ENCODE measurements at regions not wholly inside any gene's neighbourhood (a gene's known extent, or its start where the extent isn't known, plus 50 kb on each side); places are given as distances from the start of the nearest gene placed in this dataset.

GRCh38 chr2:241943209-241943850, 73.8 kb downstream of the RTP5 start:
- peaks cover 2% of the 10 kb centered on the region for H3K9me3 Mint-ChIP-seq
- DNase-seq (no peak), ATAC-seq (no peak)
- H3K27ac Mint-ChIP-seq: no peak overlapping the region
- peaks cover 4% of the 10 kb centered on the region for H3K4me1 Mint-ChIP-seq (ENCODE audit: low read depth)
- ChIA-PET CTCF (no interaction called here), POLR2A (no interaction called here)
- no peaks in the 10 kb centered on the region for H3K27me3 Mint-ChIP-seq
- no peak for TF ChIP-seq CTCF (IDR thresholded peaks at IDR 0.05)
- no peak overlapping the region for H3K4me3 Mint-ChIP-seq
- intact Hi-C loops (cut with micrococcal nuclease): no loop called here
- H3K36me3 Mint-ChIP-seq (ENCODE audit: low read depth): no peaks in the 10 kb centered on the region

- no peak for ATAC-seq
- Mint-ChIP-seq H3K9me3 (peaks cover 2% of the 10 kb centered on the region), H3K27ac (no peak overlapping the region), H3K27me3 (no peaks in the 10 kb centered on the region), H3K36me3 (ENCODE audit: low read depth) (no peaks in the 10 kb centered on the region), H3K4me3 (no peak overlapping the region), H3K4me1 (ENCODE audit: low read depth) (peaks cover 2% of the 10 kb centered on the region)
- POLR2A ChIA-PET: no interaction called here
- CTCF ChIA-PET: no interaction called here
- no peak for TF ChIP-seq CTCF (IDR thresholded peaks at IDR 0.05)
- no peak for DNase-seq
- intact Hi-C loops (cut with micrococcal nuclease): no loop called here
Measured at GRCh38 chr2:241943961-241944575, 74.5 kb downstream of the RTP5 start.

- POLR2A ChIA-PET: no interaction called here
- no peak overlapping the region for H3K4me3 Mint-ChIP-seq
- intact Hi-C loops (cut with micrococcal nuclease): no loop called here
- TF ChIP-seq CTCF (IDR thresholded peaks at IDR 0.05): no peak
- CTCF ChIA-PET: no interaction called here
- H3K9me3 Mint-ChIP-seq: peaks cover 2% of the 10 kb centered on the region
- H3K36me3 Mint-ChIP-seq (ENCODE audit: low read depth): no peaks in the 10 kb centered on the region
- H3K27ac Mint-ChIP-seq: no peak overlapping the region
- H3K4me1 Mint-ChIP-seq (ENCODE audit: low read depth): peaks cover 2% of the 10 kb centered on the region
- DNase-seq (no peak), ATAC-seq (no peak)
- H3K27me3 Mint-ChIP-seq: no peaks in the 10 kb centered on the region
Measured at GRCh38 chr2:241944821-241945220, 75.3 kb downstream of the RTP5 start.

- ChIA-PET CTCF (no interaction called here), POLR2A (no interaction called here)
- TF ChIP-seq CTCF (IDR thresholded peaks at IDR 0.05): no peak
- Mint-ChIP-seq H3K27me3 (no peaks in the 10 kb centered on the region), H3K36me3 (ENCODE audit: low read depth) (no peaks in the 10 kb centered on the region), H3K4me1 (ENCODE audit: low read depth) (peaks cover 2% of the 10 kb centered on the region), H3K4me3 (no peak overlapping the region), H3K27ac (no peak overlapping the region), H3K9me3 (no peaks in the 10 kb centered on the region)
- ATAC-seq (no peak), DNase-seq (no peak)
- intact Hi-C loops (cut with micrococcal nuclease): no loop called here
Measured at GRCh38 chr2:241945311-241945710, 75.8 kb downstream of the RTP5 start.

- Mint-ChIP-seq H3K27ac (no peak overlapping the region), H3K4me1 (ENCODE audit: low read depth) (peaks cover 2% of the 10 kb centered on the region), H3K27me3 (no peaks in the 10 kb centered on the region), H3K4me3 (no peak overlapping the region), H3K9me3 (no peaks in the 10 kb centered on the region), H3K36me3 (ENCODE audit: low read depth) (no peaks in the 10 kb centered on the region)
- DNase-seq: no peak
- intact Hi-C loops (cut with micrococcal nuclease): no loop called here
- no peak for TF ChIP-seq CTCF (IDR thresholded peaks at IDR 0.05)
- CTCF ChIA-PET: no interaction called here
- POLR2A ChIA-PET: no interaction called here
- no peak for ATAC-seq
Measured at GRCh38 chr2:241945803-241946202, 76.3 kb downstream of the RTP5 start.

All from activated CD8-positive, alpha-beta T cell treated with anti-CD3 and anti-CD28 coated beads for 36 hours (primary cell).